HG03108 (cell line): ENCODE measurements at regions not wholly inside any gene's neighbourhood (a gene's known extent, or its start where the extent isn't known, plus 50 kb on each side); places are given as distances from the start of the nearest gene placed in this dataset.
"Not testable (repeated sequence)": the region's sequence is repeated elsewhere in the genome, so short reads cannot be mapped to it uniquely, and the experiment has no call there.

Source experiments
- ATAC-seq: cut with Tn5 transposase; IDR thresholded peaks from one replicate; pipeline ENCODE4 v1.9.1; 2021; ENCODE audit warnings: moderate library complexity; ENCODE audit not compliant: unreplicated experiment

- ATAC-seq: not testable (repeated sequence)
Observed at GRCh38 chr16:29578898-29579297, 72.7 kb upstream of the NPIPB12 start.

DNA sequence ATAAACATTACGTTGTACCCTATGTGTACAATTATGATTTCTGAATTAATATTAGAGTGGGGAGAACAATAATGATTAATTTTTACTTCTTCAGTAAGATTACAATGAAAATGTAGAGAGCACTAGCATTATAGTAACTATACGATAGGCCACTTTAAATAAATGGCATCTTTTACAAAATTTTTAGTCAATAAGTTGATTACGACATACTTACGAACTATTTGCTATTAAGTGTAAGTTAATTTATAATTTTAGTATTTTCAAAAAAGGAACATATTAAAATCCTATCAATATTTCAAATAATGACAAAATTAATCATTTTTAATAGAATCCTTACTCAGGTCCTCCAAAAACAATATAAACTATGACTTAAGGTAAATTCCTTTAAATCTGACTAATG is 75.6 kb upstream of the NPIPB12 start:
- not testable (repeated sequence) for ATAC-seq

GRCh38 chr16:29591919-29592318 is 71.1 kb upstream of the SPN start:
- not testable (repeated sequence) for ATAC-seq

GRCh38 chr16:29594269-29594925 is 68.7 kb upstream of the SPN start:
- peak; percentile 47 for ATAC-seq

DNA sequence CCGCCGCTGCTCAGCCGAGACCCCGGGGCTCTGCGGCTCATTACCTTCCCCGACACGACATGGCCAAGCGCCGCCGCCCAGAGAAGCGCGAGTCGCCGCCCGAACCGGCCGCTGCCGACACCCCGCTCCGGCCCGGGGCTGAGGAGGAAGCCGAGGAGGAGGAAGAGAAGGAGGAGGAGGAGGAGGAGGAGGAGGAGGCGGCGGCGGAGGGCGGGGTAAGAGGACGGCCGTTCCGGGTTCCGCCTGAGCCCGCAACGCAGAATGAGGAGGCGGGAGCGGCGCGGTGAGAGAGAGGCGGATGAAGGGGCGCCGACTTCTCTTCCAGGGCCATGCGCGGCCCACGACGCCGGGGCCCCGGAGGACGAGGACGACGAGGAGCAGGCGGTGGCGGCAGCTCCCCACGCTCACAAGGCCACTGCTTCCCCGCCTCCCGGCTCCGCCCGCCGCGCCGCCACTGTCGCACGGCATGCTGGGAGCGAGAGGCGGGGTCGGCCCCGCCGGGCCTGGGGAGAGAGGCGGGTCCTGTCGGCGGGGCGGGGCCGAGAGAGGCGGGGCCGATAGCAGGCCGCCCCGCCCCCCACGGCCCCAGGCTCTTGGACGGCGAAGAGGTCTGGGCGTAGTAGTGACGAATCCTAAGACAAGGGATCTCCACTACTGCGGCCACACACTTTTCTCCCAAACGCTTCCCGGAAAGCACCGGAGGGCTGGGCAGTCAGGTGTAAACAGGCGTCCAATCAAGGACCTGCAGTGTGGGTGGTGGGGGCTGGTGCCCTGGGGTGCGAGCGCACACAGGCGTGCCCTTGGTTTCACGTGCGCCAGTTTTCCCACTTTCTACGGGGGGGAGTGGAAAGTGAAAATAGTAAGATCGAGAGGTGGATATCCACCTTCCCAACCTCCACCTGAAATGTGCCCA is 67.9 kb upstream of the SPN start:
- peak; percentile 65 for ATAC-seq

GRCh38 chr16:29597030-29597429 is 66.0 kb upstream of the SPN start:
- ATAC-seq: not testable (repeated sequence)

- peak; percentile 39 for ATAC-seq
Observed at GRCh38 chr16:29600111-29601000, 62.7 kb upstream of the SPN start.

GRCh38 chr16:29602247-29602625 is 60.8 kb upstream of the SPN start:
- not testable (repeated sequence) for ATAC-seq

GRCh38 chr16:29602683-29603088 is 60.4 kb upstream of the SPN start:
- ATAC-seq: not testable (repeated sequence)

GRCh38 chr16:29604631-29605549 is 58.2 kb upstream of the SPN start:
- not testable (repeated sequence) for ATAC-seq

DNA sequence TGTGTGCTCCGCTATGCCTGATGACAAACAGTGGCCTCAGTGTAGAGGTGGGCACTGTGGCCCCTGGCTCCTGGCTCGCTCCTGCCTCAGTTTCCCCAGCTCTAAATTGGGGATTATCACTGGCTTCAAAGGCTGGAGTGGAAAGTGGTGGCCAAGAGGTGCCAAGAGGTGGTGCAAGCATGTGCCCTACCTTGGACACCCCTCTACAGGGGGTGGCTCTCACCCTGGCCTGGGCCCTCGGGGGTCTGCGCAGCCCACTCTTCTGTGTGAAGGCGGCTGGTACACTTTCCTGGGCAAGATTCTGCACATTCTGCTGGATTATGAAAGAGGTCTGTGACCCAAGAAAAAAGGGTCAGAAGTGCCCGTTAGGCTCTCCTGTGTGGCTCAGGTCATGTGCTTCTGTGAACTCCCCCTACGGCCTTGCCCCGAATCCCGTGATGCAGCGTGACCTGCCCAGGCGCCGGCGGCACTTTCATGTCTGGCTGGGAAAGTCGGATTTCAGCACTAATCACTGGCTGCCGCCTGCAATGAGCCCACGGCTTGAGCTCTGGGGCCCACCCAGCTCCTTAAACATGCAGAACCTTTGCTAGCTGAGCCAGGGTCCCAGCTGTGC is 57.3 kb upstream of the SPN start:
- ATAC-seq: not testable (repeated sequence)

- peak; percentile 27 for ATAC-seq
Observed at GRCh38 chr16:29606669-29607427, 56.2 kb upstream of the SPN start.

- not testable (repeated sequence) for ATAC-seq
Observed at GRCh38 chr16:29607428-29607823, 55.6 kb upstream of the SPN start.

GRCh38 chr16:29612381-29613306 is 50.4 kb upstream of the SPN start:
- ATAC-seq: peak; percentile 37
